MM.1S (cell line): ENCODE measurements at regions not wholly inside any gene's neighbourhood (a gene's known extent, or its start where the extent isn't known, plus 50 kb on each side); places are given as distances from the start of the nearest gene placed in this dataset.

Experiments used
- DNase-seq: peaks from one replicate; pipeline ENCODE4 v3.0.0-alpha.2; 2015
- H2AFZ ChIP-seq: fragments of 300-600 bp; sonication (generic); 2 replicates; pipeline ENCODE4 v1.6.0; 2016; ENCODE audit warnings: antibody characterized with exemption, low read length
- H3F3A ChIP-seq: fragments of 300-600 bp; sonication (generic); 2 replicates; pipeline ENCODE4 v1.6.1; 2016; ENCODE audit warnings: mild to moderate bottlenecking, antibody characterized with exemption, low read length, moderate library complexity, mixed read lengths; ENCODE audit not compliant: insufficient read depth
- H3K27ac ChIP-seq: fragments of 300-600 bp; sonication (generic); 2 replicates; pipeline ENCODE4 v1.5.1; 2016; ENCODE audit warnings: mild to moderate bottlenecking, low read length
- H3K27me3 ChIP-seq: fragments of 300-600 bp; sonication (generic); replicated peaks from 2 replicates; pipeline ENCODE4 v1.6.0; 2016; ENCODE audit warnings: low read length; ENCODE audit not compliant: insufficient read depth
- H3K36me3 ChIP-seq: fragments of 300-600 bp; sonication (generic); replicated peaks from 2 replicates; pipeline ENCODE4 v1.6.1; 2016; ENCODE audit warnings: mild to moderate bottlenecking, low read length, mixed read lengths; ENCODE audit not compliant: insufficient read depth
- H3K4me1 ChIP-seq: fragments of 300-600 bp; sonication (generic); 2 replicates; pipeline ENCODE4 v1.6.1; 2016; ENCODE audit warnings: low read length, mixed read lengths
- H3K4me2 ChIP-seq: fragments of 300-600 bp; sonication (generic); 2 replicates; pipeline ENCODE4 v1.6.0; 2016; ENCODE audit warnings: low read depth, low read length
- H3K4me3 ChIP-seq: fragments of 300-600 bp; sonication (generic); 2 replicates; pipeline ENCODE4 v1.5.1; 2016; ENCODE audit warnings: low read length, mixed read lengths
- H3K79me2 ChIP-seq: fragments of 300-600 bp; sonication (generic); 2 replicates; pipeline ENCODE4 v1.6.1; 2016; ENCODE audit warnings: mixed run types, low read length, mixed read lengths
- H3K9ac ChIP-seq: fragments of 300-600 bp; sonication (generic); 2 replicates; pipeline ENCODE4 v1.6.1; 2016; ENCODE audit warnings: low read length, mixed read lengths
- H3K9me2 ChIP-seq: fragments of 300-600 bp; sonication (generic); replicated peaks from 2 replicates; pipeline ENCODE4 v1.6.1; 2016; ENCODE audit warnings: mild to moderate bottlenecking, low read length, mixed read lengths; ENCODE audit not compliant: insufficient read depth
- H3K9me3 ChIP-seq: fragments of 300-600 bp; sonication (generic); replicated peaks from 2 replicates; pipeline ENCODE4 v1.6.1; 2016; ENCODE audit warnings: mild to moderate bottlenecking, low read length, mixed read lengths; ENCODE audit not compliant: insufficient read depth
- H4K20me1 ChIP-seq: fragments of 300-600 bp; sonication (generic); 2 replicates; pipeline ENCODE4 v1.6.1; 2016; ENCODE audit warnings: mild to moderate bottlenecking, low read length, moderate library complexity, mixed read lengths; ENCODE audit not compliant: insufficient read depth
- EZH2 ChIP-seq: fragments of 300-600 bp; sonication (generic); optimal IDR thresholded peaks from 2 replicates; pipeline ENCODE3; 2017; ENCODE audit warnings: low read depth, mild to moderate bottlenecking, antibody characterized with exemption, low read length, mixed read lengths
- EZH2phosphoT487 ChIP-seq: fragments of 300-600 bp; sonication (generic); IDR thresholded peaks from 2 replicates; pipeline ENCODE4 v1.6.1; 2018; ENCODE audit warnings: antibody characterized with exemption, low read length
- TF ChIP-seq, protein P1 (sequence below): fragments of 300-600 bp; sonication (generic); IDR thresholded peaks from 2 replicates; pipeline ENCODE4 v1.5.1; 2016; ENCODE audit warnings: antibody characterized with exemption, low read length, mixed read lengths

DNA sequence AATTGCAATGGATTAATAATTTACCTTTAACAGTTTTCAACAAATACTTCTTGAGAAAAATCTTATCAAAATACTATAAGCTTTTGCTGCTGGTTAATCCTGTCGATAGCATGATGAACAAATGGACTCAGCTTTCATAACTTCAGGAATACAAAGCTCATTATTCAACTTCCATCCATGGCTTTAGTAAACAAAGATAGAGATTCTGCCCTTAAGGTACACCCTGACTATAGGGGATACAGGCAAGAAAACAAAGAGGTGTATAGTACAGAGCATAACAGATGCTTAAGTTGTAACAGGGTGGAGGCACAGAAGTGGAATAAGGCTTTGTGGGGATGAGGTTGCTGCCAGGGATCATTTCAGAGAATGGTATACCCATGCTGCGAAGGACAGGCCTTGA is 57.0 kb upstream of the FOXN2 start:
- no peaks in the 10 kb centered on the region for H3K36me3 ChIP-seq
- H3K9me2 ChIP-seq: no peaks in the 10 kb centered on the region
- no peak for TF ChIP-seq EZH2phosphoT487
- no peak for TF ChIP-seq EZH2
- TF ChIP-seq, protein P1, sequence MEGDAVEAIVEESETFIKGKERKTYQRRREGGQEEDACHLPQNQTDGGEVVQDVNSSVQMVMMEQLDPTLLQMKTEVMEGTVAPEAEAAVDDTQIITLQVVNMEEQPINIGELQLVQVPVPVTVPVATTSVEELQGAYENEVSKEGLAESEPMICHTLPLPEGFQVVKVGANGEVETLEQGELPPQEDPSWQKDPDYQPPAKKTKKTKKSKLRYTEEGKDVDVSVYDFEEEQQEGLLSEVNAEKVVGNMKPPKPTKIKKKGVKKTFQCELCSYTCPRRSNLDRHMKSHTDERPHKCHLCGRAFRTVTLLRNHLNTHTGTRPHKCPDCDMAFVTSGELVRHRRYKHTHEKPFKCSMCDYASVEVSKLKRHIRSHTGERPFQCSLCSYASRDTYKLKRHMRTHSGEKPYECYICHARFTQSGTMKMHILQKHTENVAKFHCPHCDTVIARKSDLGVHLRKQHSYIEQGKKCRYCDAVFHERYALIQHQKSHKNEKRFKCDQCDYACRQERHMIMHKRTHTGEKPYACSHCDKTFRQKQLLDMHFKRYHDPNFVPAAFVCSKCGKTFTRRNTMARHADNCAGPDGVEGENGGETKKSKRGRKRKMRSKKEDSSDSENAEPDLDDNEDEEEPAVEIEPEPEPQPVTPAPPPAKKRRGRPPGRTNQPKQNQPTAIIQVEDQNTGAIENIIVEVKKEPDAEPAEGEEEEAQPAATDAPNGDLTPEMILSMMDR: no peak
- no peaks in the 10 kb centered on the region for H3K4me1 ChIP-seq
- no peak overlapping the region for H3K9ac ChIP-seq
- no peak overlapping the region for H3K4me3 ChIP-seq
- H3F3A ChIP-seq: no peaks in the 10 kb centered on the region
- no peaks in the 10 kb centered on the region for H3K27me3 ChIP-seq
- H4K20me1 ChIP-seq: no peaks in the 10 kb centered on the region
- H3K4me2 ChIP-seq: no peak overlapping the region
- DNase-seq: no peak
- no peak overlapping the region for H3K27ac ChIP-seq
- H3K79me2 ChIP-seq: no peaks in the 10 kb centered on the region
- no peak overlapping the region for H2AFZ ChIP-seq
- H3K9me3 ChIP-seq: no peaks in the 10 kb centered on the region

DNA sequence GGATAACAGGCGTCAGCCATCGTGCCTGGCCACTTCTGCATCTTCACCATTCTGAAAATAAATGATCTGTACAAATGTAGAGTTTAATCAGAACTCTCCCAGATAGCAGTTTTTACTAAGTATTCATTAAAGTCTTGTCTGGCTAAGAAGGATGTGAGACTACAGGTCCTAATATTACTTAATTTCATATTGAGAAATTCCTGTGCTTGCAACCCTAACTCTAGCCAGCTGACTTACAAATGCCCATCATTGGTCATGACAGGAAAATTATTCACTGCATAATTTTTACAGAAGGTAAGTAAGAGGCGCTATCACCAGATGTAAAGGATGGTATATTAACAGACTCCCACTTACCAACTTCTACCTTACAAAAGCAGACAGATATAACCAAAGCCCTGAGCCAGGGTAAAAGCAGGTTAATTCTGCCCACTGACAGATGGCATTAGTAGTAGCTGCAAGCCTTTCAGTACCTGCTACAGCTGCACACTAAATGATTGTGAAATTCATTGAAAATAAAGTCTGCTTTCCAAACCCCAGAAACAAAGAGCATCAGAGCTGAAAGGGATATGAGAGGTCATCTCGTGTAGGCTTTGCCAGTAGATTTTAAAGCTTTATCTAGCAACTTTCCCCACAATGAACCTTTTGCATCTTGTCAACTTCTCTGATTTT is 55.9 kb upstream of the FOXN2 start:
- Histone ChIP-seq H3K9me2 (no peaks in the 10 kb centered on the region), H3K9me3 (no peaks in the 10 kb centered on the region), H4K20me1 (no peaks in the 10 kb centered on the region), H2AFZ (no peak overlapping the region), H3K9ac (no peak overlapping the region), H3K36me3 (no peaks in the 10 kb centered on the region), H3F3A (no peaks in the 10 kb centered on the region), H3K79me2 (no peaks in the 10 kb centered on the region), H3K4me2 (no peak overlapping the region), H3K4me1 (no peaks in the 10 kb centered on the region), H3K27ac (no peak overlapping the region), H3K27me3 (no peaks in the 10 kb centered on the region), H3K4me3 (no peak overlapping the region)
- DNase-seq: no peak
- TF ChIP-seq, protein P1: no peak

DNA sequence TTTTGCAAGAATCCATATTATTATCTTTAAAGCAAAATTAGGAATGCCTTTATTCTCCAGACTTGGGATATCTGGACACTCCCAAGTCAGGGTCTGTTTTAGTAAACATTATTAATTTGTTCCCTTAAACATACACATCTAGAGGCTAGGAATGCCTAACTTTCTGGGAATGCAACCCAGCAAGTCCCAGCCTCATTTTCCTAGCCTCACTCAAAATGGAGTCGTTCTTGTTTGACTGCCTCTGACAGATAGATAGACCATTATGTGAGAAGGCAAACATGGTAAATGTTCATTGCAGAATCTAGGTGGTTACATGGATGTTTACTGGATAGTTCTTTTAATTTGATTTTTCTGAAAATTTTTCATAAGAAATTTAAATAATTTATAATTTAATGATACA is 54.7 kb upstream of the FOXN2 start:
- no peaks in the 10 kb centered on the region for H3K36me3 ChIP-seq
- no peak overlapping the region for H2AFZ ChIP-seq
- no peak overlapping the region for H3K27ac ChIP-seq
- no peak overlapping the region for H3K4me2 ChIP-seq
- H3K79me2 ChIP-seq: no peaks in the 10 kb centered on the region
- no peak for DNase-seq
- H3K4me1 ChIP-seq: no peaks in the 10 kb centered on the region
- no peaks in the 10 kb centered on the region for H3K9me2 ChIP-seq
- H3F3A ChIP-seq: no peaks in the 10 kb centered on the region
- H4K20me1 ChIP-seq: no peaks in the 10 kb centered on the region
- no peaks in the 10 kb centered on the region for H3K9me3 ChIP-seq
- no peak overlapping the region for H3K9ac ChIP-seq
- TF ChIP-seq, protein P1: no peak
- TF ChIP-seq EZH2phosphoT487: no peak
- H3K27me3 ChIP-seq: no peaks in the 10 kb centered on the region
- no peak overlapping the region for H3K4me3 ChIP-seq
